PC-9 (cell line): ENCODE measurements at regions not wholly inside any gene's neighbourhood (a gene's known extent, or its start where the extent isn't known, plus 50 kb on each side); places are given as distances from the start of the nearest gene placed in this dataset.

Source experiments
- BruUV-seq: library from RNA; stranded (reverse); fragments of 400-500 nt; replicated peaks from 2 replicates; lab custom pipeline; 2021; lab: Mats Ljungman, UMichigan
- CTCF ChIA-PET: fragments of 300-600 bp; sonication (Branson Sonifier 250); formaldehyde crosslinking; loops from one replicate; lab custom pipeline; 2022; ENCODE audit warnings: antibody characterized with exemption; lab: Charles Lee
- POLR2A ChIA-PET: fragments of 300-600 bp; sonication (Branson Sonifier 250); formaldehyde crosslinking; loops from one replicate; lab custom pipeline; 2022; ENCODE audit warnings: antibody characterized with exemption; ENCODE audit not compliant: unreplicated experiment; lab: Charles Lee
- DNase-seq, 2 experiments: peaks; one replicate each; pipeline versions ENCODE4 v3.0.0 to v3.0.0-alpha.2; 2015 to 2022; ENCODE audit warnings: mixed read lengths in 1 of 2
- H2AFZ ChIP-seq: fragments of 200-600 bp; sonication (generic); 2 replicates; pipeline ENCODE4 v1.8.1; 2017; ENCODE audit warnings: antibody characterized with exemption
- H3F3A ChIP-seq: fragments of 200-600 bp; sonication (generic); 2 replicates; pipeline ENCODE4 v1.8.1; 2017; ENCODE audit warnings: antibody characterized with exemption, mild to moderate bottlenecking, low read depth; ENCODE audit not compliant: insufficient read depth
- H3K27ac ChIP-seq: fragments of 200-600 bp; sonication (generic); 2 replicates; pipeline ENCODE4 v1.6.1; 2016; ENCODE audit warnings: mixed run types
- H3K27me3 ChIP-seq: fragments of 200-600 bp; sonication (generic); 2 replicates; pipeline ENCODE4 v1.6.1; 2016; ENCODE audit warnings: low read depth, mixed run types; ENCODE audit not compliant: insufficient read depth
- H3K36me3 ChIP-seq: fragments of 200-600 bp; sonication (generic); 2 replicates; pipeline ENCODE4 v1.6.1; 2016; ENCODE audit warnings: low read depth, mixed run types
- H3K4me1 ChIP-seq: fragments of 200-600 bp; sonication (generic); replicated peaks from 2 replicates; pipeline ENCODE4 v1.6.1; 2016; ENCODE audit warnings: mixed run types; ENCODE audit not compliant: insufficient read depth
- H3K4me2 ChIP-seq: fragments of 200-600 bp; sonication (generic); 2 replicates; pipeline ENCODE4 v1.6.1; 2017; ENCODE audit warnings: mixed run types
- H3K4me3 ChIP-seq: fragments of 200-600 bp; sonication (generic); 2 replicates; pipeline ENCODE4 v1.6.1; 2016; ENCODE audit warnings: mixed run types
- H3K79me2 ChIP-seq: fragments of 200-600 bp; sonication (generic); 2 replicates; pipeline ENCODE4 v1.6.1; 2017; ENCODE audit warnings: low read depth, mixed run types
- H3K9me2 ChIP-seq: fragments of 200-600 bp; sonication (generic); 2 replicates; pipeline ENCODE4 v1.8.1; 2017; ENCODE audit warnings: mild to moderate bottlenecking; ENCODE audit not compliant: insufficient read depth
- H3K9me3 ChIP-seq: fragments of 200-600 bp; sonication (generic); 2 replicates; pipeline ENCODE4 v1.8.1; 2016; ENCODE audit warnings: low read depth; ENCODE audit not compliant: insufficient read depth
- H4K20me1 ChIP-seq: fragments of 200-600 bp; sonication (generic); 2 replicates; pipeline ENCODE4 v1.8.1; 2017; ENCODE audit not compliant: insufficient read depth
- CTCF ChIP-seq: fragments of 200-600 bp; sonication (generic); conservative IDR thresholded peaks from 2 replicates; pipeline ENCODE4 v1.6.1; 2017; ENCODE audit warnings: mixed run types, antibody characterized with exemption, mild to moderate bottlenecking, moderate library complexity
- EZH2 ChIP-seq: fragments of 200-600 bp; sonication (generic); IDR thresholded peaks from 2 replicates; pipeline ENCODE4 v1.8.0; 2017; ENCODE audit warnings: antibody characterized with exemption, low read depth
- intact Hi-C: fragments of 100-400 bp; cut with micrococcal nuclease; formaldehyde crosslinking; loops from one replicate; pipeline ENCODE4 v1.10.0; 2022; ENCODE audit not compliant: unreplicated experiment

DNA sequence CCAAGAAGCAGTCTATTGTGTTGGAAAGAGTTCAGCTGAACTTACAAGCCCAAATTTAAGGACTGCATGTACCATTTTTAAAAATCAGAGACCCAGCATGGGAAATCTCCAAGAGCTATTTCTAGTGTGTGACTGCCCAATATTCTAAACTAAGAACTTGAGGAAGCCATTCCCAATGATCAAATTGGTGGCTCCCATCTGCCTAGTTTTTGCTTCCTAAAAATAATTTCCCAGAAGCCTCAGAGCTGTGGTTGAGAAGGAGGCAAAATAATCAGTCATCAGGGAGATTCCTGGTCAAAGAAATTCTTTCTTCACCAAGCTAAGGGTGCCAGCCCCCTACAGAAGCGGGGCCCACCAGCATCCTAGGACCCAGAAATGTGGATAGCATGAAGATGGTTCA, 176.1 kb upstream of the CDH5 start:
- Histone ChIP-seq H3K27me3 (peaks cover 25% of the 10 kb centered on the region), H3K4me1 (no peaks in the 10 kb centered on the region), H3K4me2 (no peak overlapping the region), H3K79me2 (no peaks in the 10 kb centered on the region), H2AFZ (no peak overlapping the region), H3K36me3 (no peaks in the 10 kb centered on the region), H3K9me2 (no peaks in the 10 kb centered on the region), H3F3A (no peaks in the 10 kb centered on the region), H3K4me3 (no peak overlapping the region), H4K20me1 (no peaks in the 10 kb centered on the region), H3K9me3 (no peaks in the 10 kb centered on the region), H3K27ac (no peak overlapping the region)
- ChIA-PET CTCF (no interaction called here), POLR2A (no interaction called here)
- BruUV-seq: no TSS peak
- no peak for TF ChIP-seq CTCF
- no peak for TF ChIP-seq EZH2
- intact Hi-C loops: no loop called here
- DNase-seq: no peak

DNA sequence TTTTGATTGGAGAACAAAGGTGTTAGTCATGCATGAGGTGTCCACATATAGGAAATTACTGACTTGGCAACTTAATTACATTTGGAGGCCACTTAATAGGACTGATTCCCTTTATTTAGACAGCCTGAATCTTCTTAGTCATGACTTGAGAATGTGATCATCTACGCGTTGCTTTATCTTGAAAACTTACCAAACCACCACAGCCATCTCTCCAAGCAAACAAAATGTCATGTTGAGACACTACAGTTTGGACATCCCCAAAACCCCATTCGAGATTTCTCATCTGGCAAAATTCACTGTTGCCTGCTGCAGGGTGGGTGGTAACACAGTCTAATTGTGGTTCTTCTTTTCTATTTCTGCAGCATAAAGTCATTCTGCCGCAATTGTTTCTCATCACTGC, 176.5 kb upstream of the CDH5 start:
- intact Hi-C loops: no loop called here
- Histone ChIP-seq H4K20me1 (no peaks in the 10 kb centered on the region), H3K9me2 (no peaks in the 10 kb centered on the region), H2AFZ (no peak overlapping the region), H3K27me3 (peaks cover 24% of the 10 kb centered on the region), H3F3A (no peaks in the 10 kb centered on the region), H3K79me2 (no peaks in the 10 kb centered on the region), H3K4me3 (no peak overlapping the region), H3K9me3 (no peaks in the 10 kb centered on the region), H3K27ac (no peak overlapping the region), H3K36me3 (no peaks in the 10 kb centered on the region), H3K4me1 (no peaks in the 10 kb centered on the region), H3K4me2 (no peak overlapping the region)
- TF ChIP-seq EZH2 (no peak), CTCF (no peak)
- DNase-seq: no peak
- BruUV-seq: no TSS peak
- CTCF ChIA-PET: no interaction called here
- POLR2A ChIA-PET: no interaction called here

DNA sequence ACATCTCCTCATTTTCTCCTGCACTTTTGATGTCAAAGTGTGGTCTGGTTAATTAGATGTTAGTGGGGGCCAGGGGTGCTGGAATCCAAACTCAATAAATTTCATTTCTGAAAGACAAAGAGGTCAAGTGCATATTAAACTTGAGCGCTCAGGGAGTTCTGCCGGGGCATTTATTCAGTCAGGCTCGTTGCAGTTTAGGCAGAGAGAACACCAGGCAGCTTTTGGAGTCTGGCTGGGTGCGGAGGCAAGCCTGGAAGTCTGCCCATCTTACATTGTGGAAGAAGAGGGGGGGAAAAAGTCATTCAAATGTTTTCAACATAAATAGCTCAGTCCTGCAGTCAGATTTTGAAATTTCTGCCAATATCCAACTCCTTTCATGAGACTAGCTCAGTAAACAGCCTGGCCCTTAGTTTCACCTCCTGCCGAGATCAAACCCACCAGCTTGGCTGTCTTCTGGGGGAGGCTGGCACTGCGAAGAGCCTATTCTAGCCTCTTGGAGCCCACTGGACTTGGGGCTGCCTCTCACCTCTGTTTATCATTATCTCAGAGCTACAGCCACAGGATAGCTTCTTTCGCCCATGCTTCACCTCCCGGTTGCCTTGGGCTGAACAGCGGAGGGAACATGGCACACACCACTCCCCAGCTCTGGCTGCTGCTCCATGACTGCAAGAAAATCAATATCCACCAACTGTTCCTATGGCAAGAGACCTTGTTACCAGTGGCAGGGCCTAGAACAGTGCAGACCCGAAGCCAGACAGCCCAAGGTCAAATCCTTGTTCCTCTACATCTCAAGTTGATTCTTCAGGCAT, 177.4 kb upstream of the CDH5 start:
- no peaks in the 10 kb centered on the region for H3K36me3 ChIP-seq
- intact Hi-C loops: no loop called here
- H3K9me2 ChIP-seq: no peaks in the 10 kb centered on the region
- POLR2A ChIA-PET: no interaction called here
- no peak overlapping the region for H3K4me2 ChIP-seq
- H3K4me1 ChIP-seq: no peaks in the 10 kb centered on the region
- no TSS peak for BruUV-seq
- no peaks in the 10 kb centered on the region for H3K9me3 ChIP-seq
- peaks cover 21% of the 10 kb centered on the region for H3K27me3 ChIP-seq
- no peak overlapping the region for H3K27ac ChIP-seq
- no peak for DNase-seq
- no peaks in the 10 kb centered on the region for H4K20me1 ChIP-seq
- TF ChIP-seq EZH2: no peak
- TF ChIP-seq CTCF: no peak
- no peak overlapping the region for H3K4me3 ChIP-seq
- CTCF ChIA-PET: no interaction called here
- H3F3A ChIP-seq: no peaks in the 10 kb centered on the region
- H2AFZ ChIP-seq: no peak overlapping the region
- H3K79me2 ChIP-seq: no peaks in the 10 kb centered on the region
